H1 (cell line): ENCODE measurements at regions not wholly inside any gene's neighbourhood (a gene's known extent, or its start where the extent isn't known, plus 50 kb on each side); places are given as distances from the start of the nearest gene placed in this dataset.

ENCODE experiments used
- CTCF ChIA-PET: fragments of 300-600 bp; sonication (Branson Sonifier 250); formaldehyde crosslinking; loops from one replicate; lab custom pipeline; 2021; ENCODE audit not compliant: partially characterized antibody; lab: Charles Lee
- POLR2A ChIA-PET: fragments of 300-600 bp; sonication (Branson Sonifier 250); formaldehyde crosslinking; loops from one replicate; lab custom pipeline; 2021; ENCODE audit warnings: inconsistent platforms; ENCODE audit not compliant: partially characterized antibody; lab: Charles Lee
- DNase-seq, 2 experiments: peaks; one replicate each; pipeline versions ENCODE4 v3.0.0 to v3.0.0-alpha.2; 2010 to 2022; ENCODE audit warnings: low spot score in 2 of 2, low read depth in 1 of 2, mixed read lengths in 1 of 2
- FAIRE-seq: peaks from 2 replicates; lab custom pipeline; 2011; peaks lifted over from hg19 to GRCh38; lab: Jason Lieb, UNC
- H2AFZ ChIP-seq: 2 replicates; pipeline ENCODE4 v1.8.1; 2012; ENCODE audit warnings: low read length, inconsistent platforms
- H2AK5ac ChIP-seq: 2 replicates; pipeline ENCODE4 v1.6.1; 2013; ENCODE audit warnings: low read depth, low read length
- H2BK120ac ChIP-seq: replicated peaks from 2 replicates; pipeline ENCODE3; 2013; ENCODE audit warnings: low read depth, low read length, inconsistent platforms
- H2BK12ac ChIP-seq: 2 replicates; pipeline ENCODE4 v1.6.1; 2013; ENCODE audit warnings: low read depth, low read length
- H2BK15ac ChIP-seq: 2 replicates; pipeline ENCODE4 v1.6.1; 2013; ENCODE audit warnings: low read length
- H2BK20ac ChIP-seq: 2 replicates; pipeline ENCODE4 v1.6.1; 2013; ENCODE audit warnings: low read length
- H2BK5ac ChIP-seq: 2 replicates; pipeline ENCODE4 v1.6.1; 2013; ENCODE audit warnings: low read depth, low read length
- H3K14ac ChIP-seq: 2 replicates; pipeline ENCODE4 v1.6.1; 2013; ENCODE audit warnings: inconsistent platforms; ENCODE audit not compliant: insufficient read length
- H3K18ac ChIP-seq: 2 replicates; pipeline ENCODE4 v1.6.1; 2013; ENCODE audit warnings: low read length; ENCODE audit errors: extremely low read depth
- H3K23ac ChIP-seq: 2 replicates; pipeline ENCODE4 v1.6.1; 2013; ENCODE audit warnings: inconsistent platforms; ENCODE audit not compliant: insufficient read length
- H3K23me2 ChIP-seq: 2 replicates; pipeline ENCODE4 v1.6.1; 2013; ENCODE audit warnings: low read depth, low read length
- H3K27ac ChIP-seq: 2 replicates; pipeline ENCODE4 v1.6.1; 2011; ENCODE audit warnings: low read depth, low read length, inconsistent platforms
- H3K27me3 ChIP-seq, 4 experiments: replicated peaks in 1 of 4; 1 replicate in 1 of 4; 2 replicates in 3 of 4; pipeline versions ENCODE4 v1.6.1 to v1.8.1; 2011 to 2013; ENCODE audit warnings: low read length in 3 of 4, mild to moderate bottlenecking in 3 of 4, inconsistent platforms in 2 of 4, mixed read lengths in 2 of 4, moderate library complexity in 1 of 4; ENCODE audit not compliant: control insufficient read depth in 3 of 4, insufficient read depth in 3 of 4; ENCODE audit errors: extremely low read depth in 1 of 4
- H3K36me3 ChIP-seq, 4 experiments: 2 replicates each; pipeline versions ENCODE4 v1.6.1 to v1.8.1; 2011 to 2013; ENCODE audit warnings: mild to moderate bottlenecking in 4 of 4, low read length in 3 of 4, moderate library complexity in 2 of 4, control low read depth in 1 of 4, inconsistent platforms in 1 of 4; ENCODE audit not compliant: insufficient read depth in 4 of 4, control insufficient read depth in 2 of 4
- H3K4ac ChIP-seq: replicated peaks from 2 replicates; pipeline ENCODE3; 2013; ENCODE audit warnings: low read length, low read depth, mixed read lengths, inconsistent platforms; ENCODE audit not compliant: insufficient read length
- H3K4me1 ChIP-seq, 4 experiments: replicated peaks in 1 of 4; 1 replicate in 1 of 4; 2 replicates in 3 of 4; pipeline versions ENCODE4 v1.6.1 to v1.8.1; 2011 to 2013; ENCODE audit warnings: low read length in 3 of 4, inconsistent platforms in 2 of 4, mixed read lengths in 1 of 4; ENCODE audit not compliant: insufficient read depth in 4 of 4, control insufficient read depth in 3 of 4
- H3K4me2 ChIP-seq, 2 experiments: 2 replicates each; pipeline versions ENCODE4 v1.6.1 to v1.8.1; 2011 to 2013; ENCODE audit warnings: low read depth in 2 of 2, low read length in 2 of 2, control low read depth in 1 of 2, inconsistent platforms in 1 of 2, mild to moderate bottlenecking in 1 of 2; ENCODE audit not compliant: insufficient read depth in 1 of 2
- H3K4me3 ChIP-seq, 4 experiments: fragments of 200-600, 300-600 bp in 1 of 4; sonication (generic), shearing (Covaris generic), sonication (Bioruptor Twin) in 1 of 4; 2 replicates each; pipeline versions ENCODE4 v1.5.1 to v1.8.1; 2011 to 2016; ENCODE audit warnings: low read length in 4 of 4, low read depth in 3 of 4, control low read depth in 2 of 4, inconsistent platforms in 2 of 4, mild to moderate bottlenecking in 2 of 4, mixed read lengths in 1 of 4, moderate library complexity in 1 of 4; ENCODE audit not compliant: insufficient read depth in 2 of 4; ENCODE audit errors: extremely low read depth in 1 of 4
- H3K56ac ChIP-seq: replicated peaks from 2 replicates; pipeline ENCODE3; 2013; ENCODE audit warnings: low read depth, mild to moderate bottlenecking, mixed read lengths, low read length, inconsistent platforms; ENCODE audit not compliant: insufficient read length
- H3K79me1 ChIP-seq: 2 replicates; pipeline ENCODE4 v1.6.1; 2013; ENCODE audit warnings: low read depth, low read length, control low read depth
- H3K79me2 ChIP-seq, 2 experiments: 2 replicates each; pipeline versions ENCODE4 v1.6.1 to v1.8.1; 2012 to 2013; ENCODE audit warnings: low read length in 2 of 2, mild to moderate bottlenecking in 2 of 2, inconsistent platforms in 1 of 2; ENCODE audit not compliant: insufficient read depth in 2 of 2, control insufficient read depth in 1 of 2
- H3K9ac ChIP-seq, 4 experiments: replicated peaks in 1 of 4; 1 replicate in 1 of 4; 2 replicates in 3 of 4; pipeline versions ENCODE4 v1.6.1 to v1.8.1; 2011 to 2013; ENCODE audit warnings: low read depth in 3 of 4, low read length in 3 of 4, control low read depth in 2 of 4, mild to moderate bottlenecking in 2 of 4, moderate library complexity in 2 of 4, inconsistent platforms in 1 of 4; ENCODE audit errors: extremely low read depth in 1 of 4
- H3K9me3 ChIP-seq, 2 experiments: 2 replicates each; pipeline versions ENCODE4 v1.6.1 to v1.8.1; 2012 to 2013; ENCODE audit warnings: mild to moderate bottlenecking in 2 of 2, moderate library complexity in 2 of 2, control low read depth in 1 of 2, inconsistent platforms in 1 of 2, low read depth in 1 of 2, low read length in 1 of 2, mixed read lengths in 1 of 2; ENCODE audit not compliant: insufficient read depth in 2 of 2
- H4K20me1 ChIP-seq, 2 experiments: replicated peaks in 1 of 2; 2 replicates each; pipeline versions ENCODE3 to v1.8.1; 2011 to 2013; ENCODE audit warnings: inconsistent platforms in 2 of 2, low read length in 2 of 2, mild to moderate bottlenecking in 1 of 2; ENCODE audit not compliant: insufficient read depth in 2 of 2, control insufficient read depth in 1 of 2
- H4K5ac ChIP-seq: 2 replicates; pipeline ENCODE4 v1.6.1; 2013; ENCODE audit warnings: low read length, low read depth, mixed read lengths, inconsistent platforms; ENCODE audit not compliant: insufficient read length
- H4K8ac ChIP-seq: 2 replicates; pipeline ENCODE4 v1.8.0; 2013; ENCODE audit warnings: mild to moderate bottlenecking, moderate library complexity, low read length, inconsistent platforms; ENCODE audit not compliant: insufficient read depth; ENCODE audit errors: extremely low read depth
- H4K91ac ChIP-seq: replicated peaks from 2 replicates; pipeline ENCODE3; 2013; ENCODE audit warnings: low read length, mixed read lengths, inconsistent platforms; ENCODE audit not compliant: insufficient read length
- ATF2 ChIP-seq: IDR thresholded peaks from 2 replicates; pipeline ENCODE4 v1.6.1; 2012; ENCODE audit warnings: low read length, inconsistent platforms
- ATF3 ChIP-seq: IDR thresholded peaks from 2 replicates; pipeline ENCODE4 v1.6.1; 2011; ENCODE audit warnings: low read depth, mild to moderate bottlenecking, low read length; ENCODE audit not compliant: insufficient read depth
- CTCF ChIP-seq, 3 experiments: IDR thresholded peaks; 1 replicate in 2 of 3; 2 replicates in 1 of 3; pipeline versions ENCODE4 v1.5.1 to v1.6.1; 2011; ENCODE audit warnings: low read length in 3 of 3, mild to moderate bottlenecking in 3 of 3, inconsistent platforms in 2 of 3, low read depth in 1 of 3, moderate library complexity in 1 of 3; ENCODE audit not compliant: insufficient read depth in 1 of 3; ENCODE audit errors: control extremely low read depth in 1 of 3
- EGR1 ChIP-seq: IDR thresholded peaks from 2 replicates; pipeline ENCODE4 v1.6.1; 2011; ENCODE audit warnings: low read depth, low read length, borderline replicate concordance
- KDM1A ChIP-seq: fragments of 200-600, 300-600 bp; sonication (generic); IDR thresholded peaks from 2 replicates; pipeline ENCODE4 v1.7.1; 2016; ENCODE audit warnings: mild to moderate bottlenecking, low read length, borderline replicate concordance
- PHF8 ChIP-seq: fragments of 200-600 bp; sonication (generic); conservative IDR thresholded peaks from 2 replicates; pipeline ENCODE4 v1.7.1; 2012; ENCODE audit warnings: low read depth, mild to moderate bottlenecking, inconsistent platforms, low read length, moderate library complexity
- POLR2AphosphoS5 ChIP-seq: IDR thresholded peaks from 2 replicates; pipeline ENCODE4 v1.6.1; 2011; ENCODE audit warnings: low read depth, low read length
- RAD21 ChIP-seq, 2 experiments: IDR thresholded peaks in 1 of 2; conservative IDR thresholded peaks in 1 of 2; 2 replicates each; pipeline ENCODE4 v1.6.1; 2011; ENCODE audit warnings: low read depth in 2 of 2, low read length in 2 of 2, improper control_type of control experiment in 1 of 2, inconsistent platforms in 1 of 2, mild to moderate bottlenecking in 1 of 2, moderate library complexity in 1 of 2
- SP4 ChIP-seq: IDR thresholded peaks from 2 replicates; pipeline ENCODE4 v1.6.1; 2012; ENCODE audit warnings: low read length, inconsistent platforms
- TAF1 ChIP-seq: IDR thresholded peaks from 2 replicates; pipeline ENCODE4 v1.6.1; 2011; ENCODE audit warnings: mild to moderate bottlenecking, low read depth, low read length
- WGBS, 2 experiments: shearing (Covaris generic) in 1 of 2; methylation state at CpG; one replicate each; pipeline versions ENCODE4 v1.1.6 to v1.1.7; 2013 to 2015; ENCODE audit warnings: low lambda C conversion rate in 2 of 2, mixed read lengths in 2 of 2, inconsistent platforms in 1 of 2, low coverage in 1 of 2, missing lambda C conversion rate in 1 of 2; ENCODE audit not compliant: insufficient replicate concordance in 2 of 2, insufficient coverage in 1 of 2, insufficient read length in 1 of 2; ENCODE audit errors: extremely low coverage in 1 of 2, missing lambda C conversion rate in 1 of 2; 5-methylcytosine and 5-hydroxymethylcytosine counted together

- Histone ChIP-seq H4K5ac (no peak overlapping the region), H3K4me2 (no peak overlapping the region), H2AFZ (no peak overlapping the region), H3K18ac (no peak overlapping the region), H4K91ac (no peak overlapping the region), H3K36me3 (no peaks in the 10 kb centered on the region), H3K14ac (no peak overlapping the region), H2BK120ac (no peak overlapping the region), H3K4ac (no peak overlapping the region), H2BK5ac (no peak overlapping the region), H3K79me1 (no peaks in the 10 kb centered on the region), H3K79me2 (no peaks in the 10 kb centered on the region), H3K9me3 (no peaks in the 10 kb centered on the region), H3K9ac (no peak overlapping the region), H3K56ac (no peak overlapping the region), H3K27ac (no peak overlapping the region), H3K23me2 (no peaks in the 10 kb centered on the region; the same call in 1 of the 2 replicates), H4K8ac (no peak overlapping the region), H3K27me3 (no peaks in the 10 kb centered on the region; a peak in 1 of 7 replicates), H3K23ac (no peak overlapping the region), H3K4me3 (no peak overlapping the region), H2AK5ac (no peak overlapping the region), H4K20me1 (no peaks in the 10 kb centered on the region), H2BK15ac (no peak overlapping the region), H3K4me1 (peaks cover 0 to 7% (median 2%) of the 10 kb centered on the region in 4 experiments; a peak in 3 of 7 replicates), H2BK12ac (no peak overlapping the region), H2BK20ac (no peak overlapping the region)
- POLR2A ChIA-PET: no interaction called here
- DNase-seq (no peak), FAIRE-seq (no peak)
- CTCF ChIA-PET: no interaction called here
- WGBS, 2 experiments: 100% methylated on average over 2 of the region's 2 CpGs; no CpG with 5 or more reads in 1 of the 2 experiments
- TF ChIP-seq CTCF (IDR thresholded peaks at IDR 0.05; ENCODE audit: control extremely low read depth in 1 of 3, insufficient read depth in 1 of 3, low read depth in 1 of 3, low read length in 3 of 3): no peak
- no peak for TF ChIP-seq ATF2
- no peak for TF ChIP-seq EGR1
- no peak for TF ChIP-seq TAF1
- no peak for TF ChIP-seq KDM1A
- no peak for TF ChIP-seq PHF8
- TF ChIP-seq SP4: no peak
- TF ChIP-seq ATF3: no peak
- TF ChIP-seq POLR2AphosphoS5: no peak
- TF ChIP-seq RAD21 (IDR thresholded peaks at IDR 0.05 in 1 of 2, conservative IDR thresholded peaks at IDR 0.05 in 1 of 2; ENCODE audit: low read depth in 2 of 2, low read length in 2 of 2): no peak
These were observed 147.2 kb upstream of the CCDC68 start for GRCh38 chr18:55106466-55106865.
